CD4-positive, alpha-beta T cell (primary cell): ENCODE measurements at regions not wholly inside any gene's neighbourhood (a gene's known extent, or its start where the extent isn't known, plus 50 kb on each side); places are given as distances from the start of the nearest gene placed in this dataset.

Experiments
- ATAC-seq: fragments of 200-7000 bp; cut with Tn5 transposase; one replicate; pipeline ENCODE4 v1.10.0; 2022; ENCODE audit warnings: mild to moderate bottlenecking; ENCODE audit not compliant: poor library complexity
- CTCF ChIA-PET: fragments of 350-600 bp; sonication (Branson Sonifier 250); formaldehyde crosslinking; loops from one replicate; lab custom pipeline; 2021; ENCODE audit warnings: antibody characterized with exemption, inconsistent platforms; lab: Charles Lee
- POLR2A ChIA-PET: fragments of 350-600 bp; sonication (Branson Sonifier 250); formaldehyde crosslinking; loops from one replicate; lab custom pipeline; 2021; ENCODE audit warnings: antibody characterized with exemption, inconsistent platforms; lab: Charles Lee
- DNase-seq, 14 experiments: peaks; one replicate each; pipeline ENCODE4 v3.0.0-alpha.2; 2013 to 2020; ENCODE audit warnings: mixed read lengths in 2 of 14
- H3K27ac ChIP-seq, 2 donors: one replicate each; pipeline versions ENCODE4 v1.5.1 to v1.7.0; 2013; ENCODE audit warnings: low read length in 2 of 2, low read depth in 1 of 2, mild to moderate bottlenecking in 1 of 2
- H3K27me3 ChIP-seq, 2 experiments: 1 replicate in 1 of 2; 2 replicates in 1 of 2; pipeline versions ENCODE4 v1.6.1 to v1.7.0; 2013; ENCODE audit warnings: low read length in 2 of 2, control low read depth in 1 of 2, mild to moderate bottlenecking in 1 of 2, moderate library complexity in 1 of 2; ENCODE audit not compliant: insufficient read depth in 2 of 2, control insufficient read depth in 1 of 2
- H3K36me3 ChIP-seq: one replicate; pipeline ENCODE4 v1.6.1; 2013; ENCODE audit warnings: low read length, control low read depth; ENCODE audit not compliant: insufficient read depth
- H3K4me1 ChIP-seq: one replicate; pipeline ENCODE4 v1.6.1; 2013; ENCODE audit warnings: low read length, control low read depth; ENCODE audit not compliant: insufficient read depth
- H3K4me3 ChIP-seq: one replicate; pipeline ENCODE4 v1.5.1; 2013; ENCODE audit warnings: mild to moderate bottlenecking, low read length, moderate library complexity
- H3K9me3 ChIP-seq, 2 experiments: 1 replicate in 1 of 2; 2 replicates in 1 of 2; pipeline versions ENCODE4 v1.6.1 to v1.7.0; 2013; ENCODE audit warnings: low read length in 2 of 2, mild to moderate bottlenecking in 2 of 2, control low read depth in 1 of 2, moderate library complexity in 1 of 2; ENCODE audit not compliant: control insufficient read depth in 1 of 2, insufficient read depth in 1 of 2
- H3K27ac Mint-ChIP-seq: one replicate; pipeline ENCODE4 v1.8.0; 2020; ENCODE audit warnings: mixed read lengths
- H3K27me3 Mint-ChIP-seq: one replicate; pipeline ENCODE4 v1.8.0; 2021; ENCODE audit warnings: mixed read lengths
- H3K36me3 Mint-ChIP-seq: one replicate; pipeline ENCODE4 v1.8.0; 2021; ENCODE audit warnings: low read depth, mixed read lengths
- H3K4me1 Mint-ChIP-seq: one replicate; pipeline ENCODE4 v1.8.0; 2021; ENCODE audit warnings: low read depth, mixed read lengths
- H3K4me3 Mint-ChIP-seq: one replicate; pipeline ENCODE4 v1.8.0; 2020; ENCODE audit warnings: mild to moderate bottlenecking, mixed read lengths
- H3K9me3 Mint-ChIP-seq: one replicate; pipeline ENCODE4 v1.8.0; 2020; ENCODE audit warnings: mixed read lengths
- CTCF ChIP-seq: fragments of 200-600 bp; IDR thresholded peaks from one replicate; pipeline ENCODE4 v1.8.0; 2022; ENCODE audit warnings: antibody characterized with exemption, mild to moderate bottlenecking
- intact Hi-C, 2 experiments: fragments of 100-400 bp; cut with DNase I in 1 of 2; cut with micrococcal nuclease in 1 of 2; formaldehyde crosslinking; loops; one replicate each; pipeline versions ENCODE4 v1.15.1 to v1.9.0; 2023 to 2025; cut with DNase I, micrococcal nuclease

- CTCF ChIA-PET = no interaction called here
- Histone ChIP-seq H3K27me3 (no peaks in the 10 kb centered on the region), H3K27ac (no peak overlapping the region), H3K9me3 (peaks cover 0 to 5% of the 10 kb centered on the region in 2 experiments), H3K4me3 (no peak overlapping the region), H3K36me3 (no peaks in the 10 kb centered on the region), H3K4me1 (no peaks in the 10 kb centered on the region)
- DNase-seq = no peak
- no peak for ATAC-seq
- TF ChIP-seq CTCF = no peak
- no peaks in the 10 kb centered on the region for H3K9me3 Mint-ChIP-seq
- H3K36me3 Mint-ChIP-seq = no peaks in the 10 kb centered on the region
- no peaks in the 10 kb centered on the region for H3K4me1 Mint-ChIP-seq
- no peak overlapping the region for H3K27ac Mint-ChIP-seq
- POLR2A ChIA-PET = no interaction called here
- intact Hi-C loops = no loop called here
- no peak overlapping the region for H3K4me3 Mint-ChIP-seq
- H3K27me3 Mint-ChIP-seq = no peaks in the 10 kb centered on the region
These were observed 144.0 kb downstream of the GJA1 start for GRCh38 chr6:121579478-121579877.

GRCh38 chr6:121581327-121581726, 145.9 kb downstream of the GJA1 start:
- DNase-seq = no peak
- Mint-ChIP-seq H3K36me3 (no peaks in the 10 kb centered on the region), H3K9me3 (no peaks in the 10 kb centered on the region), H3K27ac (no peak overlapping the region), H3K27me3 (no peaks in the 10 kb centered on the region), H3K4me1 (no peaks in the 10 kb centered on the region), H3K4me3 (no peak overlapping the region)
- Histone ChIP-seq H3K27ac (no peak overlapping the region), H3K4me3 (no peak overlapping the region), H3K36me3 (no peaks in the 10 kb centered on the region), H3K9me3 (peaks cover 0 to under 1% of the 10 kb centered on the region in 2 experiments), H3K4me1 (no peaks in the 10 kb centered on the region), H3K27me3 (no peaks in the 10 kb centered on the region)
- no peak for ATAC-seq
- TF ChIP-seq CTCF = no peak
- CTCF ChIA-PET = no interaction called here
- POLR2A ChIA-PET = no interaction called here
- intact Hi-C loops = no loop called here

GRCh38 chr6:121582262-121582661, 146.8 kb downstream of the GJA1 start:
- H3K9me3 Mint-ChIP-seq = no peaks in the 10 kb centered on the region
- no peaks in the 10 kb centered on the region for H3K9me3 ChIP-seq
- intact Hi-C loops = no loop called here
- H3K27me3 Mint-ChIP-seq = no peaks in the 10 kb centered on the region
- H3K27ac Mint-ChIP-seq = no peak overlapping the region
- no peaks in the 10 kb centered on the region for H3K4me1 ChIP-seq
- no peak overlapping the region for H3K4me3 ChIP-seq
- no peaks in the 10 kb centered on the region for H3K36me3 Mint-ChIP-seq
- no peak for ATAC-seq
- no peaks in the 10 kb centered on the region for H3K4me1 Mint-ChIP-seq
- no peak overlapping the region for H3K4me3 Mint-ChIP-seq
- H3K27me3 ChIP-seq = no peaks in the 10 kb centered on the region
- H3K27ac ChIP-seq = no peak overlapping the region
- CTCF ChIA-PET = no interaction called here
- DNase-seq = no peak
- H3K36me3 ChIP-seq = no peaks in the 10 kb centered on the region
- POLR2A ChIA-PET = no interaction called here
- TF ChIP-seq CTCF = no peak
